NB4 (cell line): ENCODE measurements at regions not wholly inside any gene's neighbourhood (a gene's known extent, or its start where the extent isn't known, plus 50 kb on each side); places are given as distances from the start of the nearest gene placed in this dataset.

ENCODE experiments used
- DNase-seq: peaks from one replicate; pipeline ENCODE4 v3.0.0; 2010; ENCODE audit warnings: low read depth
- H3K4me3 ChIP-seq: one replicate; pipeline ENCODE4 v1.5.1; 2011; ENCODE audit warnings: mild to moderate bottlenecking, low read depth, low read length, moderate library complexity
- MYC ChIP-seq: IDR thresholded peaks from 2 replicates; pipeline ENCODE4 v1.6.1; 2011; ENCODE audit warnings: low read depth, low read length
- POLR2A ChIP-seq: IDR thresholded peaks from 2 replicates; pipeline ENCODE4 v1.6.1; 2011; ENCODE audit warnings: mild to moderate bottlenecking; ENCODE audit not compliant: insufficient read length; ENCODE audit errors: extremely low read depth
- TF ChIP-seq, protein P1 (sequence below): IDR thresholded peaks from 2 replicates; pipeline ENCODE4 v1.6.1; 2011; ENCODE audit warnings: low read depth, low read length
- TF ChIP-seq, protein P2 (sequence below): IDR thresholded peaks from one replicate; pipeline ENCODE4 v1.5.1; 2012; ENCODE audit warnings: low read depth, low read length

DNA sequence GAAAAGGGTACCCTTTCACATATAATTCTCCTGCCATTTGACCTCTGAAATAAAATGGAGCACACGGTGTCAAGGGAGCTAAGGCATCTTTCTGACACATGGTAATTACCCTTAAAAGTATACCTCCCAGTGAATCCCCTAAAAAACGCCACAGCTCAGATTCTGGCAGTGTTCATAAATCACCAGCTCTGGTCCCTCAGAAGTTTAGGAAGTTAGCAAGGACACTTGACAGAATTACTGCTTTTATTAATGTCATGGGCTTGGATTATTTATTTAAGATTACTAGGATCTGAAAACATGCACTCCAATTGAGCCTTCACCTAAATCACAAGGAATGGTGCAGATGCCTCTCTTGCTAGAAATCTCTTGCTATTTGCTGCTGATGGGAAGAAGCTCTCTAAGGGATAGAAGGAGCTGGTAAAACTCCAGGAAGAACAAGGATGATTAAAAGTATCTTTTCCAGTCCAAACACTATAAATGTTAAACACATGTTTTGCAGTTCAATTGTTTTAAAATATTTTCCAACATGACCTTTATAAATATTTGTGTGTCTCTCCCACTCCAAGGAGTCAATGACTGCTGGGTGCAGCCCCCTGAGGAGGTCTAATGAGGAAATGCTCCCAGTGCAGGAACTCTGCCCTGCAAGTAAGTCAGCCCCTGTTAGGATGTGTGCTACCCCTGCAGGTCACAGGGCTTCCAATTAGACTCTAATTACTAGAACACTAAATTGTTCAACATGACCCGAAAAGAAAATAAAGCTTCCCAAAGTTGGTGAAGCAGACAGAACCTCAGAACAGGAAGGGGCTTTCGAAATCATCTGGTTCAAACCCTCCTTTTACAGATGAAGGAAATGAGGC is 230.3 kb downstream of the TFAP2A start:
- TF ChIP-seq POLR2A (no peak), MYC (no peak)
- TF ChIP-seq, protein P1, sequence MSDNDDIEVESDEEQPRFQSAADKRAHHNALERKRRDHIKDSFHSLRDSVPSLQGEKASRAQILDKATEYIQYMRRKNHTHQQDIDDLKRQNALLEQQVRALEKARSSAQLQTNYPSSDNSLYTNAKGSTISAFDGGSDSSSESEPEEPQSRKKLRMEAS, result no peak
- TF ChIP-seq, protein P2, sequence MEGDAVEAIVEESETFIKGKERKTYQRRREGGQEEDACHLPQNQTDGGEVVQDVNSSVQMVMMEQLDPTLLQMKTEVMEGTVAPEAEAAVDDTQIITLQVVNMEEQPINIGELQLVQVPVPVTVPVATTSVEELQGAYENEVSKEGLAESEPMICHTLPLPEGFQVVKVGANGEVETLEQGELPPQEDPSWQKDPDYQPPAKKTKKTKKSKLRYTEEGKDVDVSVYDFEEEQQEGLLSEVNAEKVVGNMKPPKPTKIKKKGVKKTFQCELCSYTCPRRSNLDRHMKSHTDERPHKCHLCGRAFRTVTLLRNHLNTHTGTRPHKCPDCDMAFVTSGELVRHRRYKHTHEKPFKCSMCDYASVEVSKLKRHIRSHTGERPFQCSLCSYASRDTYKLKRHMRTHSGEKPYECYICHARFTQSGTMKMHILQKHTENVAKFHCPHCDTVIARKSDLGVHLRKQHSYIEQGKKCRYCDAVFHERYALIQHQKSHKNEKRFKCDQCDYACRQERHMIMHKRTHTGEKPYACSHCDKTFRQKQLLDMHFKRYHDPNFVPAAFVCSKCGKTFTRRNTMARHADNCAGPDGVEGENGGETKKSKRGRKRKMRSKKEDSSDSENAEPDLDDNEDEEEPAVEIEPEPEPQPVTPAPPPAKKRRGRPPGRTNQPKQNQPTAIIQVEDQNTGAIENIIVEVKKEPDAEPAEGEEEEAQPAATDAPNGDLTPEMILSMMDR, result no peak
- peak; percentile 41 for DNase-seq
- no peak overlapping the region for H3K4me3 ChIP-seq

DNA sequence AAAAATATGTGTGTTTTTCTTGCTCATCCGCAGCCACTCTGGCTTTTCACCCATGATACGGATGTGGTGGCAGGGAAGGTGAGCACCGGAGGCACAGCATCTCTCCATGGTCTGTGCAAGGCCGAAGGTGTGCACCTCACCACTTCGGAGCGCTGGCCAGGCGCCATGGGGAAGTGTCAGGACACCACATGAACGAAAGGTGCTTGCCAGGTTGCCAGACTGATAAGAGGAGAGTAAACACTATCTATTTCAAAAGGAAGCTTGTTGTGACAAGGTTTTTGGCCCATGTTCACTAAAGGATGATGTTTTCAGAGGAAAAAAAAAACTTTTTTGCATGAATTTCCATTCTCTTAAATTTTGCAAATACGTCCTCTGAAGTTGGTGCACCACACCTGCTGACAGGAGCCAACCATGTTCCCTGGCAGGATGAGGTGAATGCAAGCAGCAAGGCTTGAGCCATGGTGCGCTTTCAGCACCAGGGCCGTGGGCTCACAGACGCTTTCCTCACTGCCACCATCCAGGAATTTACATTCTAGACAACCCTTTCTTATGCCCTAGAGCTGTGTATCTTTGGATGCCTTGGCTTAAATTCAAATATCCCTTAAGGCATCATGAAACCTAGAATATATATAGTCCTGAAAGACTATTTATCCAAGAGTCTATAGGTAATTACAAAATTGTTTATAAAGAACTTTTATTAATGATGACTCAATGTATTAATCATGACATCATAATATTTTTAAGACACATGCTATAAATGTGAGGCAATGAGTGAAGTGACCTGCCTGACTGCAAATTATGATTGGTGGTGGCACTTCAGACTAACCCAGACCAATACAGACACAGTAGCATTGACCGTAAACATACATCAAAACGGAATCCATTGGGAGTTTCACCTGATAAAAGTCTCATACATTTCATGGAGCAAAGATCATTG is 234.5 kb downstream of the TFAP2A start:
- no peak overlapping the region for H3K4me3 ChIP-seq
- no peak for DNase-seq
- TF ChIP-seq, protein P1, result no peak
- TF ChIP-seq, protein P2, result no peak
- TF ChIP-seq MYC (no peak), POLR2A (no peak)

DNA sequence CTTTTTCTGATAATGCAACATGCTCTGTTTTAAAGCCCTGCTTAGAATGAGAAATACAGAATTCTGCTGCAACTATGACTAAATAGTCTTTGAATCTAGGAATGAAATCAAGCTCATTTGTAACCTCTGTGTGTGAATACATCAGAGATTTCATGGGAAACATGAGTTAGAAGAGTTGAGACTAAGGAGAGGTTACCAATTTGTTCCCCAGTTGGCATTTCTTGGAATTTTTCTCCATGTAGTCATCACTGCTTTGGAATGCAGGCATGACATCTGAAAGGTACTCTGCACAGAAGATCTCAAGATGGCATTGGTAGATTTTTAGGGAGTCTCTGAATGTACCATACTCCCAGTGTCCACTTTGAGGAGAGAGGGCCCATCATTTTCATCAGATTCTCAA is 237.2 kb downstream of the TFAP2A start:
- DNase-seq, result no peak
- TF ChIP-seq, protein P2, result no peak
- TF ChIP-seq, protein P1, result no peak
- TF ChIP-seq POLR2A (no peak), MYC (no peak)
- no peak overlapping the region for H3K4me3 ChIP-seq

DNA sequence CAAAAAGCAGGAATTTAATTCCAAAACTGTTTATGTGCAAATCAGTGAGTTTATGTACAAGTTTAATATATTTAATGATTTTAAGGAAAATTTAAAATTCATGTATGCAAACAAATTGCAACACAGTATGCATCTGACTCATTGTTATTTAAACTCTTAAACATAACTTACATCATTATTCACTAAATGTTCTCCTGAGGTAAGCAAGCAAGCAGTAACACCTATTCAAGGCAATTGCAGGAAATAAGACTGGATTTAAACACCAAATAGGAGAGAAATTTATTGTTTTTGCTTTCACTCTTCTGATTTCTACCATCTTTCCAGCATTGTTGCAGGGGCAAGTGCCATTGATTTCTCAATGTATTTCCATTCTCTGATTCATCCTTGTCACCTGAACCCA is 239.5 kb downstream of the TFAP2A start:
- TF ChIP-seq, protein P1, result no peak
- TF ChIP-seq MYC (no peak), POLR2A (no peak)
- TF ChIP-seq, protein P2, result no peak
- DNase-seq, result no peak
- no peak overlapping the region for H3K4me3 ChIP-seq

DNA sequence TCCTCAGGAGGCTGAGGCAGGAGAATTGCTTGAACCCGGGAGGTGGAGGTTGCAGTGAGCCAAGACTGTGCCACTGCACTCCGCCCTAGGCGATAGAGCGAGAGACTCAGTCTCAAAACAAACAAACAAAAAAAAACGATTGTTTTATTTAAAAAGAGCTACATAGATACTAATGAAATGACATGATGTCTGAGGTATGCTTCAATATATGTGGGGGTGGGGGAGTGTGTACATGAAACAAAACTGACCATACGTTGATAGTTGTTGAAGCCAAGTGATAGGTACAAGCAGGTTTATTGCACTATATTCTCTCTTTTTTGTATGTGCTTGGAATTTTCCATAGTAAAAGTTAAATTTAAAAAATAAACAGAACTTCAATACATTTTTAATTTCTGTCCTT is 240.1 kb downstream of the TFAP2A start:
- DNase-seq, result no peak
- TF ChIP-seq, protein P2, result no peak
- TF ChIP-seq, protein P1, result no peak
- TF ChIP-seq MYC, result no peak
- no peak for TF ChIP-seq POLR2A
- H3K4me3 ChIP-seq, result no peak overlapping the region
